NCI-H82 treated with DMSO at 0.1 percent for 48 hours (cell line): ENCODE measurements at regions not wholly inside any gene's neighbourhood (a gene's known extent, or its start where the extent isn't known, plus 50 kb on each side); places are given as distances from the start of the nearest gene placed in this dataset.

Source experiments
- DNase-seq: peaks from one replicate; lab custom pipeline; 2025; ENCODE audit not compliant: unreplicated experiment; lab: John Stamatoyannopoulos, UW

GRCh38 chr7:67738145-67738544 is 741.5 kb downstream of the TYW1 start:
- no peak for DNase-seq

DNA sequence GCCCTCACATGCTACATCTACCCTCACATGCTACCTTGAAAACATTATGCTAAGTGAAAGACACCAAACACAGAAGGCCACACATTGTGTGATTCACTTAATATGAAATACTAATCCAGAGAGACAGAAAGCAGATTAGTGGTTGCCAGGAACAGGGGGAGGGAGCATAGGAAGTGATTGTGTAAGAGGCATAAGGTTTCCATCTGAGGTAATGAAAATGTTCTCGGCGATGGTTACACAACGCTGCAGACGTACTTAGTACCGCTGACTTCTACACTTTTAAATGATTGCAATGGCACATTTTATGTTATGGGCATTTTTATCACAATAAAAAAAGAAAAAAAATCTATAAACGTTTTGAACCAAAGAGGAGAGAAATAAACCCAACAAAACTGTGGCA is 742.3 kb downstream of the TYW1 start:
- peak; percentile 44 for DNase-seq

GRCh38 chr7:67743501-67743900 is 746.9 kb downstream of the TYW1 start:
- no peak for DNase-seq

GRCh38 chr7:67752227-67752626 is 755.6 kb downstream of the TYW1 start:
- DNase-seq, result no peak

GRCh38 chr7:67753891-67754290 is 757.3 kb downstream of the TYW1 start:
- no peak for DNase-seq

GRCh38 chr7:67754651-67755050 is 758.0 kb downstream of the TYW1 start:
- no peak for DNase-seq

- no peak for DNase-seq
Observed at GRCh38 chr7:67758551-67758950, 761.9 kb downstream of the TYW1 start.

GRCh38 chr7:67760971-67761370 is 764.3 kb downstream of the TYW1 start:
- DNase-seq, result no peak

- DNase-seq, result peak; percentile 10
Observed at GRCh38 chr7:67762516-67762915, 765.9 kb downstream of the TYW1 start.

- DNase-seq, result no peak
Observed at GRCh38 chr7:67764289-67764688, 767.7 kb downstream of the TYW1 start.

DNA sequence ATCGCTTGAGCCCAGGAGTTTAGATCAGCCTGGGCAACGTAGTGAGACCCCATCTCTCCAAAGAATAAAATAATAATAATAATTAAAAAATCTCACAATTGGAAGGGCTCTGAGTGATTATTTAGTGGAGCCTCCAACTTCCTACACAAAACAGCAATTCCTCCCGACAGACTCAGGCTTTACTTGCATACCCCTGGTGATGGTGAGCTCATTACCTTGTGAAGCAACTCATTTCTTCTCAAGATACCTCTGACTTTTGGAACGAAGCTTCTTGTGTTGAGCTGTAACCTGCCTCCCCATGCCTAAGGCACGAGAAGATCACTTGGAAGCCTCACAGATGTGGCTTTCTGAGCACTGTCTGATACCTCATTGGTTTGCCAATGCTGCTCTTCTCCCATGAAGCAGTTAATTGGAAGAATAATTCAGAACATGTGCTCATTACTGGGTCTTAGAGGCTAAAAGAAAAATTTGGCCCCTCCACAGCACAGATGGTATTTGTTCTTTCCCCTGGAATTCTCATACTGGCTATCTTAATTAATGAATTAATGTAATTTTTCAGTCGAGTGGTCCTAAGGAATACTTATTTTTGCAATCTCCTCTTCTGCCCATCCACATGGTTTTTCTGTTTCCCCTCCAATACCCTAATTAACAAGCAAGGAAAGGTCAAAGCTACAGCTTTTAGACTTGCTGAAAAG is 769.0 kb downstream of the TYW1 start:
- no peak for DNase-seq

DNA sequence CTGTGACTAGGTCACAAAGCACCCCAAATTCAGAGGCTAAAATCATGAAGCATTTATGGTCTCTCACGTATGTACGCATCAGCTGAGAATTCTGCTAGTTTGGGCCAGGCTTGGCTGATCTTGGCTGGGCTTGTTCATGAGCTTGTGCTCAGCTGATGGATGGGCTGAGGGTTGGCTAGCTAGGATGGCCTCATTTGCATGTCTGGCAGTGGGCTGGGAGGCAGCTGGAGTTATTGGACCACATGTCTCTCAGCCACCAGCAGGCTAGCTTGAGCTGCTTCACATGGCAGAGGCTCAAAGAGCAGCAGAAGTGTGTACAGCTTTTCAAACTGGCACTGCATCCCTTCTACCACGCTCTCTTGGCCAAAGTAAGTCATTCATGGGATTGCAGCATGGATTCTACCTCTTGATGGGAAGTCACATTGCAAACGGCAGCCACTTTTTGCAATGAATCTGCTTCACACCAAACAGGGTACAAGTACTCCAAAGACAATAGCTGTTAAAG is 770.3 kb downstream of the TYW1 start:
- no peak for DNase-seq

DNA sequence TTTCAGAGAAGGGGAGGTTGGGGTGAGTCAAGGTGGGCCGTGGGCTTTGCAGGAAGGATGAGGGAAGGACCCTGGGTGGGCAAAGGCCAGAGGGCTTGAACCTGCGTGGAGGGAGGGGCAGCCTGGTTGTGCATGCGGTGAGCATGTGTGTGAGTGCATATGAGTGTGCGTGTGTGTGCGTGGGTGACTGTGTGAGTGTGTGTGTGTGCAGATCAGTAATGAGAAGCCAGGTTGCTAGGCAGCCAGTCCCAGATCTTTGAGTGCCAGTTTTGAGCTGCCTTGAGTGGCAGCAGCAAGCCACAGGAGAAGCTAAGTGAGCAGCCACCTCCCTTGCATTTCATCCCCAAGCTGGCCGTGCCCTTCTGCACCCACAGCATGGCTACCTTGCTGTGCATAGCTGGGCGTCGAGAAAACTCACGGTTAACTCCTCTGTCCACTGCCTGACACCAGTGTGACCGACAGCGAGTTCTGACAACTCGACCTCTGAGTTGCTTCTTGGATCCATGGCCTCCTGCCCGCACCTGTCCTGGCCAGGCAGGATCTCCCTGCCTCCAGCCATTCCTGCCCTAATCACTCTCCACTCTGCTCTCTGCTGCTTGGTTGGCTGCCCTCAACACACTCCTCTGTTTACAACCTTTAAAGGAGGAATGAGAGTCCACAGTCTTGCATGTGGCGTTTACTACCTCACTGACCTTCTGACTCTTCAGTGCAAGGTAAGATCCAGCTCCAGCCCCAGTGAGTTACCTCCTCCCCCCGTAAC is 775.4 kb downstream of the TYW1 start:
- no peak for DNase-seq

- DNase-seq, result no peak
Observed at GRCh38 chr7:67773081-67773480, 776.4 kb downstream of the TYW1 start.

DNA sequence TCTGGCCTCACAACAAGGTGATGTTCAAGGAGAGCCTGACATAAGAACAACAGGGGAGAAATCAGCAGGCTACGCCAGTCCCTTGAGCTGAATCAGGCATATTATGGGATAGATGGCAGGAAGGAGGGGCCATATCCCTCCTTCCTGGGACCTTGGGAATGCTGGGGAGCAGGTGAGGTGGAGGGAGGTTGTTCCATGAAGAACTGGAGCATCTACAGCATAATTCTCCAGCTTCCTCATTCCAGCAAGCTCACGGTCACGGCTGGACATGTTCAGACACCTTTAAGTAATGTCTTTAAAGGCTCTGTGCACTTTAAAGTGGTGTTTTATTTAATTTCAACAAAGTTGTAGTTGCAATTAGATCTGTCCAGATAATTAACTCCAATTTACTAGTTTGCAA is 780.5 kb downstream of the TYW1 start:
- no peak for DNase-seq

DNA sequence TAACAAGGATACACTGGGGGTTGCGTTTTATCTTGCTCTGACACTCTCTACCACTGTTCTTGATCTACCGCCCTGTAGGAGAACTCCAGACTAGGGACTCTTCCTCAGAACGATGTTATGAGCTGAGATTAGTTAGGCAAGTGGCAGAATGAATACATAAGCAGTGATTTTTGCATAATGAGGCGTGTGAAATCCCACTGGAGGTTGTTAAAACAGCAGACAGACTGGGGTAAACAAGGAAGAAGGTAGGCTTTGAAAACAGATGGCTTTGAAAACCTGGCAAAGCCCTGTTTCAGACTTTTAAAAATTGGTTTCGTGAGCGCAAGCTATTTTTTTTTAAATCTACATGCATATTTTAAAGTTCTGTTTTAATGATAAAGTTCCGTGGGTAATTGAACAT is 785.2 kb downstream of the TYW1 start:
- no peak for DNase-seq

- peak; percentile 56 for DNase-seq
Observed at GRCh38 chr7:67786021-67786420, 789.4 kb downstream of the TYW1 start.

DNA sequence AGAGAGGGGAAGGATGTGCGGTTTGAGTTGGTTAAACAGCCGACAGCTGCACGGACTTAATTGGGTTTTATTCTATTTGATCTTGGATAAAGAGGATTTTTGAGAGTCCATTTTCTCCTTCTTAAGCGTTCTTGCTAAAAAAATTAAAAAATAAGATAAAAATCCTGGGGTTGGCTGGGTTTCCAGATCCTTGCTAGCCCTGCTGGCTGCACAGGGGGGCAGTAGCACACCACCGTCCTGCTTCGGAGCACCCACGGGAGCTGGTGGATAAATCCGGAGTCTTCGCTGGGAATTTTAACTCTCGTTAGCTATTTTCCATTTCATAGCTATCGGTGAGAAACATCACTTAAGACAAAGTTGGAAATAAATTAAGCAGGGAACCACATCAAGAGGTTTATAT is 792.0 kb downstream of the TYW1 start:
- DNase-seq, result peak; percentile 18

- DNase-seq, result no peak
Observed at GRCh38 chr7:67791918-67792317, 795.3 kb downstream of the TYW1 start.

- DNase-seq, result no peak
Observed at GRCh38 chr7:67794544-67794943, 797.9 kb downstream of the TYW1 start.

- DNase-seq, result no peak
Observed at GRCh38 chr7:67803789-67804188, 807.2 kb downstream of the TYW1 start.

GRCh38 chr7:67805921-67806471 is 809.4 kb downstream of the TYW1 start:
- no peak for DNase-seq
